ENCODE measurements at regions not wholly inside any gene's neighbourhood (a gene's known extent, or its start where the extent isn't known, plus 50 kb on each side); places are given as distances from the start of the nearest gene placed in this dataset.

GRCh38 chr7:25437308-25437707, 209.0 kb upstream of the NPVF start:
- intact Hi-C loops (cut with micrococcal nuclease; ENCODE audit: unreplicated experiment) = no loop called here
- TF ChIP-seq, protein P1, sequence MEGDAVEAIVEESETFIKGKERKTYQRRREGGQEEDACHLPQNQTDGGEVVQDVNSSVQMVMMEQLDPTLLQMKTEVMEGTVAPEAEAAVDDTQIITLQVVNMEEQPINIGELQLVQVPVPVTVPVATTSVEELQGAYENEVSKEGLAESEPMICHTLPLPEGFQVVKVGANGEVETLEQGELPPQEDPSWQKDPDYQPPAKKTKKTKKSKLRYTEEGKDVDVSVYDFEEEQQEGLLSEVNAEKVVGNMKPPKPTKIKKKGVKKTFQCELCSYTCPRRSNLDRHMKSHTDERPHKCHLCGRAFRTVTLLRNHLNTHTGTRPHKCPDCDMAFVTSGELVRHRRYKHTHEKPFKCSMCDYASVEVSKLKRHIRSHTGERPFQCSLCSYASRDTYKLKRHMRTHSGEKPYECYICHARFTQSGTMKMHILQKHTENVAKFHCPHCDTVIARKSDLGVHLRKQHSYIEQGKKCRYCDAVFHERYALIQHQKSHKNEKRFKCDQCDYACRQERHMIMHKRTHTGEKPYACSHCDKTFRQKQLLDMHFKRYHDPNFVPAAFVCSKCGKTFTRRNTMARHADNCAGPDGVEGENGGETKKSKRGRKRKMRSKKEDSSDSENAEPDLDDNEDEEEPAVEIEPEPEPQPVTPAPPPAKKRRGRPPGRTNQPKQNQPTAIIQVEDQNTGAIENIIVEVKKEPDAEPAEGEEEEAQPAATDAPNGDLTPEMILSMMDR (conservative IDR thresholded peaks at IDR 0.05) = no peak
- TF ChIP-seq EZH2 (IDR thresholded peaks at IDR 0.05; ENCODE audit: low read depth) = no peak
- Histone ChIP-seq H4K20me1 (ENCODE audit: insufficient read depth) (no peaks in the 10 kb centered on the region), H3K79me2 (ENCODE audit: low read depth) (no peaks in the 10 kb centered on the region), H3F3A (ENCODE audit: insufficient read depth, low read depth) (no peaks in the 10 kb centered on the region), H3K4me2 (no peak overlapping the region), H3K27me3 (ENCODE audit: insufficient read depth, low read depth) (peaks cover 25% of the 10 kb centered on the region; the same call in 1 of the 2 replicates), H3K4me1 (replicated peaks; ENCODE audit: insufficient read depth) (no peaks in the 10 kb centered on the region), H3K36me3 (ENCODE audit: low read depth) (no peaks in the 10 kb centered on the region), H3K4me3 (no peak overlapping the region), H2AFZ (no peak overlapping the region), H3K9me2 (ENCODE audit: insufficient read depth) (peaks cover 6% of the 10 kb centered on the region; the same call in 1 of the 2 replicates), H3K27ac (no peak overlapping the region), H3K9me3 (ENCODE audit: insufficient read depth, low read depth) (no peaks in the 10 kb centered on the region)
- POLR2A ChIA-PET (ENCODE audit: unreplicated experiment) = no interaction called here
- no TSS peak for BruUV-seq (replicated peaks)
- CTCF ChIA-PET = no interaction called here
- no peak for DNase-seq

GRCh38 chr7:25444991-25445390, 216.7 kb upstream of the NPVF start:
- H3K79me2 ChIP-seq (ENCODE audit: low read depth) = no peaks in the 10 kb centered on the region
- POLR2A ChIA-PET (ENCODE audit: unreplicated experiment) = no interaction called here
- no peak overlapping the region for H3K4me2 ChIP-seq
- H3K27me3 ChIP-seq (ENCODE audit: insufficient read depth, low read depth) = no peaks in the 10 kb centered on the region
- TF ChIP-seq, protein P1 (conservative IDR thresholded peaks at IDR 0.05) = no peak
- TF ChIP-seq EZH2 (IDR thresholded peaks at IDR 0.05; ENCODE audit: low read depth) = no peak
- H2AFZ ChIP-seq = no peak overlapping the region
- H3K4me1 ChIP-seq (replicated peaks; ENCODE audit: insufficient read depth) = no peaks in the 10 kb centered on the region
- intact Hi-C loops (cut with micrococcal nuclease; ENCODE audit: unreplicated experiment) = no loop called here
- no peaks in the 10 kb centered on the region for H3K36me3 ChIP-seq (ENCODE audit: low read depth)
- H4K20me1 ChIP-seq (ENCODE audit: insufficient read depth) = no peaks in the 10 kb centered on the region
- no peaks in the 10 kb centered on the region; the same call in 1 of the 2 replicates for H3K9me3 ChIP-seq (ENCODE audit: insufficient read depth, low read depth)
- no peak for DNase-seq
- H3K4me3 ChIP-seq = no peak overlapping the region
- no peak overlapping the region for H3K27ac ChIP-seq
- BruUV-seq (replicated peaks) = no TSS peak
- no peaks in the 10 kb centered on the region for H3F3A ChIP-seq (ENCODE audit: insufficient read depth, low read depth)
- CTCF ChIA-PET = no interaction called here
- H3K9me2 ChIP-seq (ENCODE audit: insufficient read depth) = peaks cover 6% of the 10 kb centered on the region; the same call in 1 of the 2 replicates

DNA sequence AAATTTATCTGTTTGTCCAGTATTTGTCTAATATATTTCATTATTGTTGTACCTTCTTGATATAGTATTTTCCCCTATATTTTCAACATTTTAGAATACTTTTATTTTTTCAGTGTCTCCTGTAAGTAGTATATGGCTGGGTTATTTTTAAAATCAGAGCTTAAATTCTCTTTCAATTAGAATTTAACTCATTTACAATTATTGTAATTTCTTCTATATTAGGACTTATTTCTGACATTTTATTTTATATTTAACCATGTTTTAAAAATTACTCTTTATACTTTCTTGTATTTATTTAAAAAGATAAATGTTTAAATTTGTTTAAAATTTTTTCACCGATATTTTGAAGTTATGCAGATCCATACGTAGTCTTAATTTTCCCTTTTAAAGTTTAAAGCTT, 220.0 kb upstream of the NPVF start:
- no peak for TF ChIP-seq EZH2 (IDR thresholded peaks at IDR 0.05; ENCODE audit: low read depth)
- TF ChIP-seq, protein P1 (conservative IDR thresholded peaks at IDR 0.05) = no peak

More for the DNA sequence above, 220.0 kb upstream of the NPVF start:
- ChIA-PET CTCF (no interaction called here), POLR2A (ENCODE audit: unreplicated experiment) (no interaction called here)
- Histone ChIP-seq H4K20me1 (ENCODE audit: insufficient read depth) (no peaks in the 10 kb centered on the region), H3K27ac (no peak overlapping the region), H3K4me2 (no peak overlapping the region), H3K4me1 (replicated peaks; ENCODE audit: insufficient read depth) (no peaks in the 10 kb centered on the region), H3K9me3 (ENCODE audit: insufficient read depth, low read depth) (no peaks in the 10 kb centered on the region; the same call in 1 of the 2 replicates), H3K9me2 (ENCODE audit: insufficient read depth) (no peaks in the 10 kb centered on the region), H3K79me2 (ENCODE audit: low read depth) (no peaks in the 10 kb centered on the region), H2AFZ (no peak overlapping the region), H3K4me3 (no peak overlapping the region), H3K27me3 (ENCODE audit: insufficient read depth, low read depth) (peaks cover 7% of the 10 kb centered on the region; the same call in 1 of the 2 replicates), H3F3A (ENCODE audit: insufficient read depth, low read depth) (no peaks in the 10 kb centered on the region), H3K36me3 (ENCODE audit: low read depth) (no peaks in the 10 kb centered on the region)
- BruUV-seq (replicated peaks) = no TSS peak
- DNase-seq = no peak
- intact Hi-C loops (cut with micrococcal nuclease; ENCODE audit: unreplicated experiment) = no loop called here
